WTC11 (cell line): ENCODE measurements at regions not wholly inside any gene's neighbourhood (a gene's known extent, or its start where the extent isn't known, plus 50 kb on each side); places are given as distances from the start of the nearest gene placed in this dataset.

ENCODE experiments used
- ATAC-seq: fragments of 200-7000 bp; cut with Tn5 transposase; 2 replicates; pipeline ENCODE4 v1.10.0; 2021; ENCODE audit warnings: mild to moderate bottlenecking, moderate library complexity
- CTCF ChIA-PET: fragments of 300-600 bp; sonication (Branson Sonifier 250); formaldehyde crosslinking; loops from one replicate; lab custom pipeline; 2021; ENCODE audit warnings: antibody characterized with exemption; lab: Charles Lee
- POLR2A ChIA-PET: fragments of 350-600 bp; sonication (Branson Sonifier 250); formaldehyde crosslinking; loops from one replicate; lab custom pipeline; 2021; ENCODE audit warnings: antibody characterized with exemption; lab: Charles Lee
- DNase-seq: peaks from one replicate; pipeline ENCODE4 v3.0.0; 2021; ENCODE audit warnings: low spot score
- H3K27ac Mint-ChIP-seq: 2 replicates; pipeline ENCODE4 v1.8.0; 2021; ENCODE audit warnings: mixed read lengths
- H3K27me3 Mint-ChIP-seq: 2 replicates; pipeline ENCODE4 v1.8.0; 2021; ENCODE audit warnings: low read depth, mild to moderate bottlenecking, moderate library complexity, mixed read lengths
- H3K36me3 Mint-ChIP-seq: 2 replicates; pipeline ENCODE4 v1.8.0; 2021; ENCODE audit warnings: mixed read lengths
- H3K4me1 Mint-ChIP-seq: 2 replicates; pipeline ENCODE4 v1.8.0; 2022; ENCODE audit warnings: mixed read lengths
- H3K4me3 Mint-ChIP-seq: 2 replicates; pipeline ENCODE4 v1.8.0; 2021; ENCODE audit warnings: mild to moderate bottlenecking, moderate library complexity, mixed read lengths
- H3K9me3 Mint-ChIP-seq: 2 replicates; pipeline ENCODE4 v1.8.0; 2021; ENCODE audit warnings: mixed read lengths
- AFF4 ChIP-seq: sonication (generic); formaldehyde crosslinking; IDR thresholded peaks from 2 replicates; pipeline ENCODE4 v1.8.1; 2023; ENCODE audit warnings: mild to moderate bottlenecking, missing genetic modification reagents, borderline replicate concordance
- FOXP4 ChIP-seq: sonication (generic); formaldehyde crosslinking; IDR thresholded peaks from 2 replicates; pipeline ENCODE4 v1.8.0; 2022; ENCODE audit warnings: mild to moderate bottlenecking, missing genetic modification reagents
- IRF1 ChIP-seq: sonication (generic); formaldehyde crosslinking; IDR thresholded peaks from 2 replicates; pipeline ENCODE4 v1.8.0; 2023; ENCODE audit warnings: missing genetic modification reagents
- JUN ChIP-seq: sonication (generic); formaldehyde crosslinking; IDR thresholded peaks from 2 replicates; pipeline ENCODE4 v1.8.0; 2023; ENCODE audit warnings: mild to moderate bottlenecking, missing genetic modification reagents
- MYBL2 ChIP-seq: sonication (generic); formaldehyde crosslinking; IDR thresholded peaks from 2 replicates; pipeline ENCODE4 v1.8.1; 2023; ENCODE audit warnings: mild to moderate bottlenecking, moderate library complexity, missing genetic modification reagents
- NFATC4 ChIP-seq: fragments of 250-450 bp; sonication (Bioruptor Pico); IDR thresholded peaks from 2 replicates; pipeline ENCODE4 v1.9.0; 2021; ENCODE audit warnings: mild to moderate bottlenecking
- NR2C2 ChIP-seq: sonication (generic); formaldehyde crosslinking; IDR thresholded peaks from 2 replicates; pipeline ENCODE4 v1.8.0; 2022; ENCODE audit warnings: mild to moderate bottlenecking, missing genetic modification reagents
- NR3C1 ChIP-seq: sonication (generic); formaldehyde crosslinking; conservative IDR thresholded peaks from 2 replicates; pipeline ENCODE4 v1.8.1; 2023; ENCODE audit warnings: low read depth, mild to moderate bottlenecking, missing genetic modification reagents
- OVOL2 ChIP-seq: fragments of 250-450 bp; sonication (Bioruptor Pico); IDR thresholded peaks from 2 replicates; pipeline ENCODE4 v1.9.0; 2021; ENCODE audit warnings: mild to moderate bottlenecking, borderline replicate concordance
- PRDM15 ChIP-seq: sonication (generic); formaldehyde crosslinking; IDR thresholded peaks from 2 replicates; pipeline ENCODE4 v1.8.0; 2022; ENCODE audit warnings: missing genetic modification reagents
- STAT6 ChIP-seq: sonication (generic); formaldehyde crosslinking; conservative IDR thresholded peaks from 2 replicates; pipeline ENCODE4 v1.8.1; 2023; ENCODE audit warnings: mild to moderate bottlenecking, low read depth, missing genetic modification reagents, moderate library complexity
- TP53 ChIP-seq: sonication (generic); formaldehyde crosslinking; IDR thresholded peaks from 2 replicates; pipeline ENCODE4 v1.8.1; 2023; ENCODE audit warnings: mild to moderate bottlenecking, missing genetic modification reagents
- ZBTB43 ChIP-seq: sonication (generic); formaldehyde crosslinking; IDR thresholded peaks from 2 replicates; pipeline ENCODE4 v1.8.1; 2023; ENCODE audit warnings: mild to moderate bottlenecking, missing genetic modification reagents
- ZNF396 ChIP-seq: fragments of 250-450 bp; sonication (Bioruptor Pico); IDR thresholded peaks from 2 replicates; pipeline ENCODE4 v1.8.0; 2021; ENCODE audit warnings: mild to moderate bottlenecking, moderate library complexity, borderline replicate concordance
- ZNF425 ChIP-seq: fragments of 250-450 bp; sonication (Bioruptor Pico); conservative IDR thresholded peaks from 2 replicates; pipeline ENCODE4 v1.9.0; 2021; ENCODE audit warnings: mild to moderate bottlenecking

GRCh38 chrX:39170464-39170863 lies 369.2 kb downstream of the MID1IP1 start (continued):
- TF ChIP-seq PRDM15 (CRISPR knock-in tag) (no peak), STAT6 (CRISPR knock-in tag) (no peak)

- H3K4me3 Mint-ChIP-seq, result no peak overlapping the region
- no peak for ATAC-seq
- H3K27ac Mint-ChIP-seq, result no peak overlapping the region
- peaks cover 18% of the 10 kb centered on the region for H3K4me1 Mint-ChIP-seq
- no peak for DNase-seq
- ChIA-PET CTCF (no interaction called here), POLR2A (no interaction called here)
- no peaks in the 10 kb centered on the region for H3K9me3 Mint-ChIP-seq
- H3K27me3 Mint-ChIP-seq, result no peaks in the 10 kb centered on the region
- H3K36me3 Mint-ChIP-seq, result no peaks in the 10 kb centered on the region
- TF ChIP-seq IRF1, result no peak
- TF ChIP-seq FOXP4, result no peak
- no peak for TF ChIP-seq STAT6 (CRISPR knock-in tag)
- no peak for TF ChIP-seq TP53 (CRISPR knock-in tag)
- no peak for TF ChIP-seq ZNF396 (CRISPR knock-in tag)
- TF ChIP-seq ZNF425 (CRISPR knock-in tag), result no peak
- no peak for TF ChIP-seq NFATC4 (CRISPR knock-in tag)
- TF ChIP-seq ZBTB43 (CRISPR knock-in tag), result no peak
- TF ChIP-seq NR2C2 (CRISPR knock-in tag), result no peak
- TF ChIP-seq NR3C1, result no peak
- TF ChIP-seq MYBL2 (CRISPR knock-in tag), result no peak
- TF ChIP-seq AFF4 (CRISPR knock-in tag), result no peak
- TF ChIP-seq OVOL2 (CRISPR knock-in tag), result no peak
- no peak for TF ChIP-seq JUN (CRISPR knock-in tag)
These were observed 370.4 kb downstream of the MID1IP1 start for GRCh38 chrX:39171686-39172085.
